Neural progenitor cell (in vitro differentiated cells): ENCODE measurements at regions not wholly inside any gene's neighbourhood (a gene's known extent, or its start where the extent isn't known, plus 50 kb on each side); places are given as distances from the start of the nearest gene placed in this dataset.

Experiments
- EZH2 ChIP-seq: fragments of 200-600 bp; sonication (generic); IDR thresholded peaks from 2 replicates; pipeline ENCODE4 v1.6.1; 2017; ENCODE audit warnings: antibody characterized with exemption, mild to moderate bottlenecking, moderate library complexity
- EZH2phosphoT487 ChIP-seq: fragments of 200-600 bp; sonication (generic); IDR thresholded peaks from 2 replicates; pipeline ENCODE4 v1.6.1; 2017; ENCODE audit warnings: antibody characterized with exemption
- TF ChIP-seq, protein P1 (sequence below): fragments of 200-600 bp; sonication (generic); IDR thresholded peaks from 2 replicates; pipeline ENCODE4 v1.5.1; 2017; ENCODE audit warnings: antibody characterized with exemption, mild to moderate bottlenecking

GRCh38 chr3:194025119-194025518, 110.8 kb upstream of the HES1 start:
- TF ChIP-seq, protein P1, sequence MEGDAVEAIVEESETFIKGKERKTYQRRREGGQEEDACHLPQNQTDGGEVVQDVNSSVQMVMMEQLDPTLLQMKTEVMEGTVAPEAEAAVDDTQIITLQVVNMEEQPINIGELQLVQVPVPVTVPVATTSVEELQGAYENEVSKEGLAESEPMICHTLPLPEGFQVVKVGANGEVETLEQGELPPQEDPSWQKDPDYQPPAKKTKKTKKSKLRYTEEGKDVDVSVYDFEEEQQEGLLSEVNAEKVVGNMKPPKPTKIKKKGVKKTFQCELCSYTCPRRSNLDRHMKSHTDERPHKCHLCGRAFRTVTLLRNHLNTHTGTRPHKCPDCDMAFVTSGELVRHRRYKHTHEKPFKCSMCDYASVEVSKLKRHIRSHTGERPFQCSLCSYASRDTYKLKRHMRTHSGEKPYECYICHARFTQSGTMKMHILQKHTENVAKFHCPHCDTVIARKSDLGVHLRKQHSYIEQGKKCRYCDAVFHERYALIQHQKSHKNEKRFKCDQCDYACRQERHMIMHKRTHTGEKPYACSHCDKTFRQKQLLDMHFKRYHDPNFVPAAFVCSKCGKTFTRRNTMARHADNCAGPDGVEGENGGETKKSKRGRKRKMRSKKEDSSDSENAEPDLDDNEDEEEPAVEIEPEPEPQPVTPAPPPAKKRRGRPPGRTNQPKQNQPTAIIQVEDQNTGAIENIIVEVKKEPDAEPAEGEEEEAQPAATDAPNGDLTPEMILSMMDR = no peak
- TF ChIP-seq EZH2 = no peak
- TF ChIP-seq EZH2phosphoT487 = no peak
